NAMALWA (cell line): ENCODE measurements at regions not wholly inside any gene's neighbourhood (a gene's known extent, or its start where the extent isn't known, plus 50 kb on each side); places are given as distances from the start of the nearest gene placed in this dataset.

Source experiments
- DNase-seq: peaks from one replicate; pipeline ENCODE4 v3.0.0-alpha.2; 2015; ENCODE audit warnings: low spot score

GRCh38 chr13:72230131-72230530, 363.1 kb upstream of the DACH1 start:
- DNase-seq, result no peak

- no peak for DNase-seq
These were observed 362.1 kb upstream of the DACH1 start for GRCh38 chr13:72229067-72229466.

GRCh38 chr13:72221276-72221962, 354.4 kb upstream of the DACH1 start:
- peak; percentile 51 for DNase-seq

GRCh38 chr13:72218966-72219365, 352.0 kb upstream of the DACH1 start:
- DNase-seq, result no peak

GRCh38 chr13:72217142-72217541, 350.1 kb upstream of the DACH1 start:
- no peak for DNase-seq

- no peak for DNase-seq
These were observed 341.2 kb upstream of the DACH1 start for GRCh38 chr13:72208112-72208645.

- DNase-seq, result no peak
These were observed 338.8 kb upstream of the DACH1 start for GRCh38 chr13:72205773-72206172.

GRCh38 chr13:72204291-72204690, 337.3 kb upstream of the DACH1 start:
- DNase-seq, result no peak

- no peak for DNase-seq
These were observed 334.7 kb upstream of the DACH1 start for GRCh38 chr13:72201726-72202125.

- no peak for DNase-seq
These were observed 332.6 kb upstream of the DACH1 start for GRCh38 chr13:72199640-72200039.

GRCh38 chr13:72198967-72199560, 332.1 kb upstream of the DACH1 start:
- no peak for DNase-seq

GRCh38 chr13:72198042-72198441, 331.0 kb upstream of the DACH1 start:
- DNase-seq, result no peak

- DNase-seq, result no peak
These were observed 328.2 kb upstream of the DACH1 start for GRCh38 chr13:72195044-72195704.

- DNase-seq, result no peak
These were observed 327.5 kb upstream of the DACH1 start for GRCh38 chr13:72194523-72194922.

- no peak for DNase-seq
These were observed 319.9 kb upstream of the DACH1 start for GRCh38 chr13:72186730-72187422.

GRCh38 chr13:72185776-72186175, 318.8 kb upstream of the DACH1 start:
- DNase-seq, result no peak

GRCh38 chr13:72181661-72182060, 314.7 kb upstream of the DACH1 start:
- DNase-seq, result no peak

GRCh38 chr13:72180253-72180952, 313.4 kb upstream of the DACH1 start:
- no peak for DNase-seq

GRCh38 chr13:72174549-72174948, 307.5 kb upstream of the DACH1 start:
- no peak for DNase-seq

GRCh38 chr13:72170571-72170970, 303.6 kb upstream of the DACH1 start:
- DNase-seq, result no peak

- DNase-seq, result no peak
These were observed 301.3 kb upstream of the DACH1 start for GRCh38 chr13:72168126-72168855.
